DMS79 treated with DMSO at 0.1 percent for 48 hours (cell line): ENCODE measurements at regions not wholly inside any gene's neighbourhood (a gene's known extent, or its start where the extent isn't known, plus 50 kb on each side); places are given as distances from the start of the nearest gene placed in this dataset.
A peak's percentile ranks its signal among the peaks of the same experiment; 100 is the strongest.

Experiments used
- DNase-seq: peaks from one replicate; lab custom pipeline; 2025; lab: John Stamatoyannopoulos, UW

DNA sequence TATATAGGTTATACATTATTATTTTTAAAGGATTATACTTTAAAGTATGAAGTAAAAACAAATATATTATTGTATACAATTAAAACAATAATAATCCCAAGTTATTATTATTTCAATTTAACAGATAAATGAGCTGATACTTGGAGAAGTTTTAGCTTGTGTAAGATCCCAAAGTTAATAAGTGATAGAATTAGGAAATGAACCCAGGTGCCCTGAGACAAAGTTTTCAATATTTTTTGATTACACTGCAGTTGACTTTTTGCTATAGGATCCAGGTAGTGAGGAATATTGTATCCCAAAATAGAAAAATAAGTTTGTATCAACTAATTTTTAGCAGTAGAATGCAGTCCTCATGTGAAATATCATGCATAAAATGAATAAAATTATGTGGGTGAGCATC, 543.2 kb upstream of the ZNF608 start:
- DNase-seq: no peak

DNA sequence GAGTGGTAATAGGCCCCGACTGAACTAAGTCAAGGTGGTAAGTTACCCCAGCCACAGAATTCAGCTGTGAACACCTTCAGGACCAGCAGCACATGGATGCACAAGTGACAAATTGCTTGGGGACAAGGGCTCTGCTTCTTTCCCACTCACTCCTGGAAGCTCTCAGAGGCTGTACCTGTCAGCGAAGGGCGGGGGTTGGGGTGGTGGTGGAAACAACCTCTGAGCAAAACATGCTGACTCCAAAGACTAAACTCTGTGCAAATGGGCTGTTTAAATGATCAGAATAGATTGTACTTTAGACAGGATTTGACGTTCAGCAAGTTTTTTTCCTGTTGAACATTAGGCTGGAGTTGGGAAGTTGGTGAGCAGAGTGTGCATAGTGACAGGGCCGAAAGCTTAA, 544.5 kb upstream of the ZNF608 start:
- no peak for DNase-seq

DNA sequence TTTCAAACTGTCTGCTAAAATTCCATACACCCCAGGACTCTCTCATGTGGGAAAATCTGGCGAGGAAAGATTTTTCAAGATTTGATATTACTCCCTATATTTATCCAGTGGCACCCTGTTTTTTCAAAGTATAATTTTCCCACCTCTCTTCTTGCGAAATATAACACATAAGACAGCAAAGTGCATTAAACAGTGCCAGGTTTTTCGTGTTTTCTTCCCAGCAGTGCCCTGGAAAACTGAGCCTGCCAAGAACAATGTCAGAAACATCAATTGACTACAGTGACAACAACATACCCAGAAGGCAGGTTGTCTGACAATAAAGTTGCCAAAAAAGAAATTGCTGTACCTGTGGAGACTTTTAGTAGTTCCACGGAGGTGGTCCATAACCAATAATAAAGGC, 545.0 kb upstream of the ZNF608 start:
- no peak for DNase-seq

DNA sequence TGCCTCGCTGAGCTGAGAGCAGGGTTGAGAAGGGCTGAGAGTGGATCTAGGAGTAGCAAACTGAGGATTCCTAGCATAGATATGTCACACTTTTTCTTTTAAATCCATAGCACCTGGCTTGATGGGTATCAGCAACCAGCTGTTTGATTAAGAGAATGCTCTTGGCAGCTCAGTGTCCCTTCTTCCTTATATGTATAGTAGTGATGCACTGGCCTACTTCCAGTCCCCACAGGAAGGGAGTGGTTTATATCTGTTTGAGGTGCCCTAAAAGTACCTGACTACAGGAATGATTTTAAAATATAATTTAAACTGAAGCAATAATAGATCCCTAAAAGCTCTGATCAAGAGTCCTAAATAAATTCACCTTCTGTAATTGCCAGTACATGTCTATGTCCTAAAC, 546.8 kb upstream of the ZNF608 start:
- no peak for DNase-seq

DNA sequence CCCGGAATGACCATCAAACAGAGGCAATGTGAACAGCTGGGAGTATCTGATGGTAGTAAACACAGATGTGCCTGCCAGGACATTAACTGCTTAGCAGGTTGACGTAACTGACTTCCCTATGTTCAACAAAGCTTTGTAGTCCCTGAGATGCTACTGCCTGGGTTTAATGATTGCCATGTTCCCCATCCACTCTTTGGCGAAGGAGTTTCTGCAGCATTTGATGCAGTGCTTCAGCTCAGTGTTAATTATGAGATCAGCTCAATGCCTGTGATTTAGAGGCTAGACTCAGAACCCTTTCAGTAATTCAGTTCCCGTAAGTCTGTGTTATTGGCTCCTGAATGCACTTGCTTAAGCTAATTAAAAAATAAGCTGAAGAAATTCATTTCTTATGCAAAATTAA, 547.3 kb upstream of the ZNF608 start:
- no peak for DNase-seq

DNA sequence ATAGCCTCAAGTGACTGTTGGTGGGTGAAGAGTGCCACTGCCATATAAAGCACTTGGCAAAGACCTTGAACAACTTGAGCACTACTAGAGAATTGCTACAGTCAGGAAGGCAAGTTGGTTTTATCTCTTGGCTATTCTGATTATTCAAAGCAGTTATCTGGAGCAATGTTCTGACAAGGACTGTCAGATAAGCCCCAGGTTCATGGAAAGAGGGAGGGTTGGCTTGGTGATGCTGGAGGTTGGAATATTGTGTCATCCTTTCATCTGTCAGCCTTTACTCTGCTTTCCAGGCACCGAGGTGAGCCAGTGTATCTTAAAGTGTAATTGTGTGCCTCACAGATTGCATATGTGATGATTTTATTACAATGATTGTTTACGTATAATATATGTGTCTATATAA, 548.4 kb upstream of the ZNF608 start:
- no peak for DNase-seq

DNA sequence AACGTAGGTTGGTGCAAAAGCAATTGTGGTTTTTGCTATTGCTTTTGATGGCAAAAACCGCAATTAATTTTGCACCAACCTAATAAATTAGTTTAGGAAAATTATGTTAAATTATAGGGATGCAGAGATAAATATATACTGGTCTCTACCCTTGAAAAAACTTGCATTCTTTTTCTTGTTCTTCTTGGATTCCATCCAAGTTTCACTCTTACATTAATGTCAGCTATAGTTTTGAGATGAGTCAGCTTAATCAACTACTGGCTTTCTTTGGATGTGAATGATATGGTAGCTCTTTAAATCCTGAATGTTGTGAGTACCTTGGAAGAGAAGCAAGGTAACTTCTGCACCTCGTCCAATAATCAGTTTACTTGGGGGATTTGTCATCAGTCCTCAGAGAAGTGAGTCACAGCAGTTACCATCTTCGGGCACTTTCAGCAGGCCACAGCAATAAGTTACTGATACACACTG, 549.0 kb upstream of the ZNF608 start:
- no peak for DNase-seq

DNA sequence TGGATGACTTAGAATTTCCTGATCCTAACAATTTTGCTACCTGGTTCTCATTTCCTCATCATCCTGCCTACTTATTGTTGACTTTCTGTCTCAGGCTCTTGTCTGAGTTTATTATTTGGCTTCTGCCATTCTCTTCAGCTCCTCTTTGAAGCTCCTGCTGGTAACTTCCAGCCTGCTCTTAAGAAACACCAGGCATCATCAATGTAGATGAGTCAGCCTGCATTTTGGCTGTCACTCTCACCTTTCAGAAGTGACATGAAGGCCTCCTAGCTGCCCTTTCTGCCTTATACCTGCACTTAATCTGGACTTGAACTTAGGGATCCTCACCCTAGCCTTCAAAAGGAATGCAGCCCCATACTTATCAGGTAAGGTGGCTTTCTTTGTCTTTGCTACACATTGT, 551.8 kb upstream of the ZNF608 start:
- DNase-seq: no peak

DNA sequence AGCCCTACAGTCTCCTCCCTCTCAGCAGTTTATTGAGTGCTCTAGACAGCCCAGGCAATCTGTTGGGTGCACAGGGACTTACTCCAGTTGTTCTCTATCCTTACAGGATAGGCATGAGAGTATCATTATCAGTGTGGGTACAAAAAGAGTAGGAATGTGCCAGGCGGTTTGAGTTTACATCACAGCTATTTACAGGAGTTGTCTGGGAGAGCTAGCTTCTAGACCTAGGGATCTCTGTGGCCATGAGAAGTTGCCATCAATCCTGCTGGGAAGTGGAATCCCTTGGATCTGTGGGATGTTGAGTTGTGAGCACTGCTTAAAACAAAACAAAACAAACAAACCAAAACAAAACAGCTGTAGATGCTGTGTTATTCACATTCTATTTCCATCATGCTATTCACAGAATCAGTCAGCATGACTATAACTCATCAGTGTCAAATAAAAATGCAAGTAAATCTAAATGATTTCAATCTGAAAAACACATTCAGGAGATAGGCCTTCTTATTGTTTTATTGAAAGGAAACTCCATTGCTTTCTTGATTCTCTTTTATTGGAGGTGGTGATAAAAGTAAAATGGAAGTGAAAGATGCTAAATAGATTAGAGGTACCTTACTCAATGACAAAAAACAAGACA, 552.4 kb upstream of the ZNF608 start:
- no peak for DNase-seq

DNA sequence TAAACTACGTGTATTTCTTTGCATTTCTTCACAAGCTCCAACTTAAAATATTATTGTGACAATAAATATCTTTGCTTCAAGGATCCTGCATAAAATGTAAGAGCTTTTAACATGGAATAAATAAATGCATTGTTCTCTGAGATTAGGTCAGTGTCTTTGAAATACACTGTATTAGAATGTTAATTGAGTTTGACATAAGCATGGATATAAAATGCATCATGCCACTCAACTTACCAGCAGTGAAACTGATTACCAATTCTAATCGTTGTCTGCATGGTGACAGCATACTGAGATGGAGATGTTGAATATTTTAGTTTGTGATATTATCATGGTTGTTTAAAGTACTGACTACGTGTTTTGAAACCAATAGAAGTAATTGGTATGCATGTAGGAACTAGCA, 555.3 kb upstream of the ZNF608 start:
- no peak for DNase-seq

DNA sequence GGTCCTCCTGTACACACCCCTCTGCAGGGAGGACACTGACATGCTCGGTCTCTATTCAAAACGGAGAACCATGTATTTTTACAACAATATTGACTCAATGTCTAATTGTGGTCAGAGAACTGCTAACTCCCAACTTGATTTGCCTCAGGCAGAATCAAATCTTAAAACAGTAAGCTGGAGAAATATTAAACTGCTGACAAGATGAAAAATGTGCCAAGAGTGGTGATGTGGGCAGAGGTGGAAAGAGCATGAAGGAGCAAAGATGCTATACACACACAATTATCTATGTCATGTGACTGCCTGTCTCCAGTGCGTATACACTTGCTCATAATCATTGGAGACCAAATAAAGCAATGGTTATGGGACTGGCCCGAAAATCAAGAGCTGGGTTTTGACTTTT, 556.1 kb upstream of the ZNF608 start:
- DNase-seq: no peak

DNA sequence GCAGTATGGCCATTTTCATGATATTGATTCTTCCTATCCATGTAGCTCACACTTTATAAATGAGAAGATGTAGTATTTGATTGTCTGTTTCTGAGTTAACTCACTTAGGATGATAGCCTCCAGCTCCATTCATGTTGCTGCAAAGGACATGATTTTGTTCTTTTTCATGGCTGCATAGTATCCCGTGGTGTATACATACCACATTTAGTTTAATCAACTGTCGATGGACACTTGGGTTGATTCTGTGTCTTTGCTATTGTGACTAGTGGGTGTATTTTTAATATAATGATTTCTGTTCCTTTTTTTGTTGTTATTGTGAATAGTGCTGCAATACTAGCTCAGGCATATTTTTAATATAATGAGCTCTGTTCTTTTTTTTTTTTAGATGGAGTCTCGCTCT, 560.3 kb upstream of the ZNF608 start:
- DNase-seq: no peak

DNA sequence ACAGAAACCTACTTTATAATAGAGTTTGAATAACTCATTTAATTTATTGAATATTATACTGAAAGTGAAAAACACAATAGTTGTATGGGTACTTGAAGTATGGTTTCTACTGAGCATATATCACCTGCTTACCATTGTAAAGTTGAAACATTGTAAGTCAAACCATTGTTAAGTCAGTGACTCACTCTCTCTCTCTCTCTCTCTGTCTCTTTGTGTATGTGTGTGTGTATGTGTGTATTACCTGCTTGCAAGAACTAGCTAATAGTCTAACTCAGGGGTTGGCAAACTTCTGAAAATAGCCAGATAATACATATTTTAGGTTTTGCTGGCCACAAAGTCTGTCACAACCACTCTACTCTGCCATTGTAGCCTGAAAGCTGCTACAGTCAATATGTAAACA, 564.3 kb upstream of the ZNF608 start:
- no peak for DNase-seq

DNA sequence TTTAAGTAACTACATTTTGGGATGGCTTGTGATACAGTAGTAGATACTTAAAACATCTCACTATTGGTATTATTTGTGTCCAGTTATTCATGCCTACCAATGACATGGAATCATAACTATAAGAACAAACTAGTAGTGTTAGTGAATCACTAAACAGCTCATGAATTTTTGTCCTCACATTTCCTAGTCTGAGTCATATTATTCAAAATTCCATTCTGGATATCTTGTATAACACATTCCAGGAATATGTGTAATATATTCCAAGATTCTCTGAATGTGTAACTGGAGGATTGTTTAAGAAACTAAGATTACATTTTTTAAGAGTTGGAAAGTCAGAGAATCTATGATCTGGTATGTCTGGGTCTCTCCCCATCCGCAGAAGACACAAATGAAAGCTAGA, 565.3 kb upstream of the ZNF608 start:
- DNase-seq: no peak

DNA sequence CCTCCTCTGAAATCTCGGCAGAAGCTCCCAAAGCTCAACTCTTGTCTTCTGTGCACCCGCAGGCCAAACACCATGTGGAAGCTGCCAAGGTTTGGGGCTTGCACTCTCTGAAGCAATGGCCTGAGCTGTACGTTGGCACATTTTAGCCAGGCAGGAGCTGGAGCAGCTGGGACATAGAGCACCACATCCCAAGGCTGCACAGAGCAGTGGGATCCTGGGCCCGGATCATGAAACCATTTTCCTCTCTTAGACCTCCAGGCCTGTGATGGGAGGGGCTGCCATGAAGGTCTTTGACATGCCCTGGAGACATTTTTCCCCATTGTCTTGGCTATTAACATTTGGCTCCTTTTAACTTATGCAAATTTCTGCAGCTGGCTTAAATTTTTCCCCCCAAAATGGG, 567.1 kb upstream of the ZNF608 start:
- no peak for DNase-seq

DNA sequence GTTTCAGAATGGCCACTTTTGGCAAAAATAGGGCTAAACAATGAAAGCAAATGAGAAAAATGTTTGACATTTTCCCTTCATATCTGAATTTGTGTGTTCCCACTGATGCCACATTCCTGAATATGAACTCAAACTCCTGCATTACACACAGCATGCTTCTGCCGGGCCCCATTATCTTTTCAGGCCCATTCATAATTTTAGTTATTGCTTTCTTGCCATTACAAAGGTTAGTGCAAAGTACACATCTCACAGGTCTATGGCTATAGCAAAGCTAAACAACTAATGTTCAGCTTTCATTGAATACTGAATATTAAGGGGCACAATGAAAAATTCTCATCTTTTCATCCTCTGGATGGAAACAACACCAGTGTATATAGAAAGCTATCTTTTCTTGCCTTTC, 568.9 kb upstream of the ZNF608 start:
- no peak for DNase-seq

DNA sequence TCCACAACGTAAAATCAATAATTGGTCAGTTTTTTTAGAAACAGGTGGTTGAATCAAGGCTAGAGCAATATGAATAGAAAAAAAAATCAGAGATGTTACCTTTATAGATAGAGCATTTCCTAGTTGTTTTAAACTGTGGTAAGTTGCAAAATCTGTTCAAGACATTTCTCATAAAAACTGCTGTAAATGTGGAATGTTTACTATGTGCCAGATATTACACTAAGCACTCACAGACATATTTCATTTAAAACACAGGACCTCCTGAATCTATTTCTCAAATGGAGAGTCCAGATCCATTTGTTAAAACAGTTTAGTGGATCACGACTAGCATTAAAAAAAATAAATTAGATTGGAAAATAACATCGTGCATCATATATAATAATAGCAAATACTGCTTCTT, 570.0 kb upstream of the ZNF608 start:
- DNase-seq: no peak

DNA sequence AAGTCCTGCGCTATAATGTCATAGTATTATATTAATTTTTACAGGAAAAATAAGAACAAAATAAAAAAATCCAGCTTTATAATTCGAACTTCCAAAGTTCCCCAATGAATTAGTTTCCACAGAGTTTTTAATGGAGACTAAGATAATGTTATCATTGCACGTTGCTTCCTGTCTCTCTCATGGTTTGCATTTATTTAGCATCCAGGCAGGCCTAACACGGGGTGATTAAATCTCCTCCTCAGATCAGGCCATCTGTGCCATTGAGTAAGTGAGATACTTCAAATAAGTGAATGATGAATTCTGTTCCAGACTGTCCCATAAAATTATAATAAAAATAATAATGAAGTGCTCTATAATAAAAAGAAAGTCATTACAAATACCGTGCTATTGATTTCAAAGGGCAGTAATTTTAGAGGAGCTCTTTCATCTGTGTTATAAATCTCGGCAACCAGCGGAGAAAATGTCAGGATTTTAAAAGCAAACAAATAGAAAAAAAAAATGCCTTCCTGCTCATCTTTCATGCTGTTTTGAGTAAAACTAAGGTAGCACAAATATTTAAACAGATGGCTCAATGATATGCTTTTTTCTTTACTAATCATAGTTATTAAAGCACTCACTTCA, 570.6 kb upstream of the ZNF608 start:
- DNase-seq: peak; percentile 23

DNA sequence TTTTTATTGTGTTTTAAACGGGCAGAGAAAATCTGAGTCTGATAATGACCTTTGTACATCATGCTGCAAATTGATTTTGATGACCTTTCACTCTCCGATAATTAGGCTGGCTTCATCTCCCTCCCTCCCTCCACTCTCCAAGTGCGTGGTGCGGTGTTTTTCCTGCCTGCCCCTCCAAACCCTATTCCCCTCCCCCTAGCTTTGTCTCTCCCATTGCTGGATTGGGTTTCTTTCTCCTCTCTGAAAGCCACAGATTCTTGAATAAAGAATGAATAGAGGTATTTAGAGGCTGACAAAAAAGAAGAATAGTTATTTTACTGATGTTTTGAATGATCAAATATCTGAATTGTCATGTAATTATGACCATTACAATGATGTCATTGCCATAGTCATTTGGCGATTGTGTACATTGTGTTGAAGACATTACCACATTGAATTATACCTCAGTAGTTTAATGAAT, 571.1 kb upstream of the ZNF608 start:
- DNase-seq: no peak

DNA sequence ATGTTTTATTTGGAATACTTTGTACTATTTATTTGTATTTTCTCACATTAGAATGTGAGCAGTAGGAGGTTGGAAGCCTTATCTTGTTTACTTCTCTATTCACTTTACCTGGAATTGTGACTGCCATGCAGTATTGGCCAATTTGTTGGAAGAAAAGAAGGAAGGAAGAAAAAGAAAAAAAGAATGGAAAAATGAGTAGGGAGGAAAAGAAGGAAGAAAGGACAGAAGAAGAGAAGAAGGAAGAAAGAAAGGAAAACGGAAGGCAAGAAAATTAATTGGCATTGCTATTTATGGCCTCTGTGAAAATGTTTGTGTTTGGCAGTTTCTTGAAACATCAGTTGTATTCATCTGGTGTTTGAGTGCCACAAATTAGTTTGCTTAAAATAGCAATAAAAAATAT, 575.2 kb upstream of the ZNF608 start:
- DNase-seq: no peak

DNA sequence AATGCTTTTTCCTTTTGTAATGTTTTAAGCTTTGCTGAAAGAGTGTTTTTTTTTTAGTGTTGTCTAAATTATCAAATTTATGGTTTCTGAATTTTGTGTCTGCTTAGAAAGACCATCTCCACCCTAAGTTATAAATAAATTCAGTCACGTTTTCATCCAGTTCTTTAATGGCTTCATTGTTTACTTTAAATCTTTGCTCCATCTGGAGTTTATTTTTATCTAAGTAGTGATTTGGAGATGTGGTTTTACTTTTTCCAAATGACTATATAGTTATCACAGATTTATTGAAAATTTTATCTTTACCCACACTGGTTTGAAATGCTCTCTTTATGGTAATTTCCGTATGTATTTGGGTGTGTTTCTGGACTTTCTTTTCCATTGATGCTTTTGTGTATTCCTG, 577.2 kb upstream of the ZNF608 start:
- DNase-seq: no peak

DNA sequence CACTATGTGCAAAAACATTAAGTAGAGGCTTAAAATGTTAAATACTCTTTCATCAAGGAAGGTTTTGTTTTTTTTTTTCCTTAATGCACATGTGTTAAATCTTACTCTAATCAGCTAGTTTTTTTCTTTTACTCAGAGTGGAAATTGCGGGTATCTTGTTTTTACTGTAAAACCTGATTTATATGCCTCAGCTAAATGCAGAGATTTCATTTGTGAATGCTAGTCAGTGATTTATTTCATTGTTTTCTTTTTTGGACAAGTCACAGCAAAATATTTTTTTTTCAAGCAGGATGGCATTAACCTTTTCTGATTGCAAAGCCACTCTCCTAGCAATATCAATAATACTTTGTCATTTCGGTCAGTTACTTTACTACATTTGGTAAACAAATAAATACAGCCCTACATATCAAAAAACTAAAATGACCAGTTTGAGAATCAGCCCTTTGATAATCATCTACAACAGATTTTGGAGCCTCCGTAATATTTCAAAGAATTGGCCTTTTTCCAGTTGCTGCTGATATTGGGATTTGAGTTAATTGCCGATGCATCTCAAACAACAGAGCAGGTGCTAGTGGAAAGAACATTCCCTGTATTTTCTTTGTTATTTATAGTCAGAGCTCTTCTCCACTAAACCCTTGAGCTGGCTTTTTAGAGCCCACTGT, 579.2 kb upstream of the ZNF608 start:
- DNase-seq: no peak

DNA sequence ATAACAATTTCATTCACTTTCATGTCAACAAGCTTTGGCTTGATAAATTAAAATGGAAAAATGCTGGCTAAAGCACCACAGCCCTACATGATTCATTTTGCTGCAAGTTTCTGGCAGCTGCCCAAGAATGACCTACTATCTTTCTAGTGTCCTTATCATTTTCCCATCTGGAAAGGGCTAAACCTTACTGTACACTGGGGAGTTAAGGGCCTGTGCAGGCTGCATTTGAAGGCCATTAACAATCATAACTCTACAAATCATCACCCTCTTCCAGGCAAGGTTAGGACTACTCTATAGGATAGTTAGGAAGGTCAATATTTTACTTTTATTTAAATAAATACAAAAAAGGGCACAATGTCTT, 579.7 kb upstream of the ZNF608 start:
- peak; percentile 60 for DNase-seq

DNA sequence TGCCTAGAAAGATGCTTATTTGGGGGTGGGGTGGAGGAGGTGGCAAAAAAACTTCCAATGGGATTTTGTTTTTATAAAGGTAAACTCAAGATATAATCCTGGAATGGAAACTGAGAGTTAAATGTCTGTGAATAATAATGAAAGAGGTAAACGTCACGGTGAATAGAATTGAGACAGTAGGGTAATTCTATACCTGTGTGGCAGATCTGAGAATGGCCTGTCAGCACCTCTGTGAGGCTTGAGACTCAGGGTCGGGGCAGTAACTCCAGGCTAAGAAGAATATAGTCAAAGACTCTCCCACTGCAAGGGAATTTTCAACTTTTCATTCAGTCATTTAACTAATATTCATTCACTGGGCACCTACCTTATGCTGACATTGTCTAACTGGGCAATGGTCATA, 581.2 kb upstream of the ZNF608 start:
- no peak for DNase-seq
